ENCODE measurements at regions not wholly inside any gene's neighbourhood (a gene's known extent, or its start where the extent isn't known, plus 50 kb on each side); places are given as distances from the start of the nearest gene placed in this dataset.

DNA sequence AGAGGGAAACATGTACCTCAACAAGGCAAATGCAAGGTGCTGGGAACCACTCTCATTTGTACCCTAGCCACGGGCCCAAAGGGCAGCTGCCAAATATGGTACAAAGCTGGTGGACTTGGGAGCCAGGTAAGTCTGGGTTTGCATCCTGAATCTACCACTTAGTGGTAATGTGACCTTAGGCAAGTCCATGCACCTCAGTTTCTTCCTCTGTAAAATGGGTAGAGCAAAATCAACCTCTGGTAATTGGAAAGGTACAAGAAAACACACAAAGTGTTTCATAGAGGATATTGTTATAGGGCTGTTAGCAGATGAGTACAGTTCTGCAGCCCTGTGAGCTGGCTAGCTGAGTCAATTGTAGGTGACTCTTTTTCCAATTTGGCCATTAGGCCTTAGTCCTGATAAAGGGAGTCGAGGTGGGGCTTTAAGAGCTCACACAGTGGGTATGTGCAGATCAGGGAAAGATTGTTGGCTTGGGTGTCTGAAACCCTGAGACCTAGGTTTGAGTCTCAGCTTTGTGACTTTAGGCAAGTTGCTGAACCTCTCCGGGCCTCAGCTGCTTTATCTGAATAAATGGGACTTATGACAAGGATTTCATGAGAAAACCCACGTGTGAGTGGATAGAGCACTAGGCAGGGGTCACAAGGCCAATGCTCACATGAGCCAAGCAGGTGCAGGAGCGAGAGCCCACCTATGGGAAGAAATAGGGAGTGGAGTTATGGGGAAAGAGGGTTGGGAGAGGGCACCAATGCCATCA is 121.3 kb upstream of the GDF10 start:
- TF ChIP-seq, protein P1, sequence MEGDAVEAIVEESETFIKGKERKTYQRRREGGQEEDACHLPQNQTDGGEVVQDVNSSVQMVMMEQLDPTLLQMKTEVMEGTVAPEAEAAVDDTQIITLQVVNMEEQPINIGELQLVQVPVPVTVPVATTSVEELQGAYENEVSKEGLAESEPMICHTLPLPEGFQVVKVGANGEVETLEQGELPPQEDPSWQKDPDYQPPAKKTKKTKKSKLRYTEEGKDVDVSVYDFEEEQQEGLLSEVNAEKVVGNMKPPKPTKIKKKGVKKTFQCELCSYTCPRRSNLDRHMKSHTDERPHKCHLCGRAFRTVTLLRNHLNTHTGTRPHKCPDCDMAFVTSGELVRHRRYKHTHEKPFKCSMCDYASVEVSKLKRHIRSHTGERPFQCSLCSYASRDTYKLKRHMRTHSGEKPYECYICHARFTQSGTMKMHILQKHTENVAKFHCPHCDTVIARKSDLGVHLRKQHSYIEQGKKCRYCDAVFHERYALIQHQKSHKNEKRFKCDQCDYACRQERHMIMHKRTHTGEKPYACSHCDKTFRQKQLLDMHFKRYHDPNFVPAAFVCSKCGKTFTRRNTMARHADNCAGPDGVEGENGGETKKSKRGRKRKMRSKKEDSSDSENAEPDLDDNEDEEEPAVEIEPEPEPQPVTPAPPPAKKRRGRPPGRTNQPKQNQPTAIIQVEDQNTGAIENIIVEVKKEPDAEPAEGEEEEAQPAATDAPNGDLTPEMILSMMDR (tag by site-specific recombination; IDR thresholded peaks at IDR 0.05) = no peak
- TF ChIP-seq ZNF416 (tag by site-specific recombination; IDR thresholded peaks at IDR 0.05) (no peak), TCF7L2 (IDR thresholded peaks at IDR 0.05; ENCODE audit: borderline replicate concordance, low read depth, low read length) (no peak), ZNF423 (tag by site-specific recombination; IDR thresholded peaks at IDR 0.05) (no peak), YY1 (tag by site-specific recombination; IDR thresholded peaks at IDR 0.05) (no peak), ZBTB8A (tag by site-specific recombination; IDR thresholded peaks at IDR 0.05) (no peak), TRIM28 (IDR thresholded peaks at IDR 0.05; ENCODE audit: borderline replicate concordance, low read length) (no peak), ZNF133 (tag by site-specific recombination; IDR thresholded peaks at IDR 0.05) (no peak), KLF9 (tag by site-specific recombination; IDR thresholded peaks at IDR 0.05; ENCODE audit: low read depth) (no peak)

All from HEK293 (cell line).